Fibroblast of skin of right quadriceps (primary cell): ENCODE measurements at regions not wholly inside any gene's neighbourhood (a gene's known extent, or its start where the extent isn't known, plus 50 kb on each side); places are given as distances from the start of the nearest gene placed in this dataset.

Experiments used
- DNase-seq: peaks from one replicate; pipeline ENCODE4 v3.0.0-alpha.2; 2013

- no peak for DNase-seq
These were observed 523.5 kb upstream of the SEMA6A start for GRCh38 chr5:117098094-117098493.

- no peak for DNase-seq
These were observed 521.0 kb upstream of the SEMA6A start for GRCh38 chr5:117095346-117096332.

- DNase-seq, result no peak
These were observed 519.6 kb upstream of the SEMA6A start for GRCh38 chr5:117094114-117094815.

GRCh38 chr5:117093653-117094052 lies 519.0 kb upstream of the SEMA6A start:
- DNase-seq, result no peak

GRCh38 chr5:117089001-117089400 lies 514.4 kb upstream of the SEMA6A start:
- no peak for DNase-seq

- no peak for DNase-seq
These were observed 513.6 kb upstream of the SEMA6A start for GRCh38 chr5:117088176-117088575.

- DNase-seq, result no peak
These were observed 509.4 kb upstream of the SEMA6A start for GRCh38 chr5:117084067-117084466.

- no peak for DNase-seq
These were observed 508.4 kb upstream of the SEMA6A start for GRCh38 chr5:117082977-117083376.

GRCh38 chr5:117077142-117077541 lies 502.5 kb upstream of the SEMA6A start:
- DNase-seq, result peak; percentile 4

- DNase-seq, result no peak
These were observed 497.8 kb upstream of the SEMA6A start for GRCh38 chr5:117072439-117072838.

- DNase-seq, result no peak
These were observed 491.2 kb upstream of the SEMA6A start for GRCh38 chr5:117065800-117066199.

- DNase-seq, result no peak
These were observed 490.5 kb upstream of the SEMA6A start for GRCh38 chr5:117065161-117065560.

- DNase-seq, result no peak
These were observed 485.5 kb upstream of the SEMA6A start for GRCh38 chr5:117060099-117060498.

GRCh38 chr5:117058740-117059139 lies 484.1 kb upstream of the SEMA6A start:
- no peak for DNase-seq

GRCh38 chr5:117055517-117055916 lies 480.9 kb upstream of the SEMA6A start:
- DNase-seq, result no peak

GRCh38 chr5:117054911-117055310 lies 480.3 kb upstream of the SEMA6A start:
- DNase-seq, result no peak

GRCh38 chr5:117054141-117054540 lies 479.5 kb upstream of the SEMA6A start:
- no peak for DNase-seq

- no peak for DNase-seq
These were observed 467.4 kb upstream of the SEMA6A start for GRCh38 chr5:117041926-117042595.

- DNase-seq, result no peak
These were observed 464.4 kb upstream of the SEMA6A start for GRCh38 chr5:117039035-117039434.

GRCh38 chr5:117027384-117027783 lies 452.8 kb upstream of the SEMA6A start:
- DNase-seq, result no peak

GRCh38 chr5:117020999-117021398 lies 446.4 kb upstream of the SEMA6A start:
- no peak for DNase-seq

GRCh38 chr5:117013280-117013877 lies 438.8 kb upstream of the SEMA6A start:
- no peak for DNase-seq

GRCh38 chr5:117010574-117010973 lies 436.0 kb upstream of the SEMA6A start:
- no peak for DNase-seq
